IMR-90 (cell line): ENCODE measurements at regions not wholly inside any gene's neighbourhood (a gene's known extent, or its start where the extent isn't known, plus 50 kb on each side); places are given as distances from the start of the nearest gene placed in this dataset.

Experiments used
- ATAC-seq: fragments of 200-7000 bp; cut with Tn5 transposase; 2 replicates; pipeline ENCODE4 v1.9.1; 2020; ENCODE audit warnings: low read depth, mild to moderate bottlenecking, moderate library complexity
- BruUV-seq: library from RNA; stranded (reverse); fragments of 400-500 nt; replicated peaks from 2 replicates; lab custom pipeline; 2021; lab: Mats Ljungman, UMichigan
- CTCF ChIA-PET: fragments of 300-600 bp; formaldehyde crosslinking; extraction: SDS; loops from one replicate; lab custom pipeline; 2021; ENCODE audit warnings: antibody characterized with exemption; lab: Yijun Ruan, JAX
- POLR2A ChIA-PET: fragments of 300-600 bp; sonication (Branson Sonifier 250); formaldehyde crosslinking; loops from one replicate; lab custom pipeline; 2022; ENCODE audit warnings: antibody characterized with exemption; ENCODE audit not compliant: unreplicated experiment; lab: Charles Lee
- DNase-seq: peaks from one replicate; pipeline ENCODE4 v3.0.0; 2013
- H2AFZ ChIP-seq: replicated peaks from 2 replicates; pipeline ENCODE3; 2013; ENCODE audit warnings: low read length, mild to moderate bottlenecking; ENCODE audit not compliant: poor library complexity
- H2AK5ac ChIP-seq: 2 replicates; pipeline ENCODE4 v1.6.1; 2013; ENCODE audit warnings: low read depth, low read length, inconsistent platforms
- H2AK9ac ChIP-seq: replicated peaks from 2 replicates; pipeline ENCODE3; 2013; ENCODE audit warnings: mild to moderate bottlenecking, low read depth, low read length, moderate library complexity; ENCODE audit not compliant: poor library complexity
- H2BK120ac ChIP-seq: 2 replicates; pipeline ENCODE4 v1.6.1; 2013; ENCODE audit warnings: low read depth, low read length, inconsistent platforms
- H2BK15ac ChIP-seq: 3 replicates; pipeline ENCODE4 v1.6.1; 2013; ENCODE audit warnings: low read depth, low read length, inconsistent platforms
- H2BK20ac ChIP-seq: 2 replicates; pipeline ENCODE4 v1.6.1; 2013; ENCODE audit warnings: low read depth, mild to moderate bottlenecking, inconsistent platforms, low read length, moderate library complexity
- H2BK5ac ChIP-seq: 2 replicates; pipeline ENCODE4 v1.6.1; 2013; ENCODE audit warnings: mild to moderate bottlenecking, low read depth, low read length, inconsistent platforms; ENCODE audit not compliant: poor library complexity, severe bottlenecking
- H3K14ac ChIP-seq: replicated peaks from 2 replicates; pipeline ENCODE4 v1.6.1; 2013; ENCODE audit warnings: low read depth, low read length, inconsistent platforms
- H3K18ac ChIP-seq: 2 replicates; pipeline ENCODE4 v1.6.1; 2013; ENCODE audit warnings: low read depth, low read length, control low read depth
- H3K23ac ChIP-seq: 2 replicates; pipeline ENCODE4 v1.6.1; 2013; ENCODE audit warnings: low read depth, low read length, inconsistent platforms
- H3K27ac ChIP-seq: 2 replicates; pipeline ENCODE4 v1.5.1; 2013; ENCODE audit warnings: mild to moderate bottlenecking, control low read depth, low read length; ENCODE audit not compliant: insufficient read depth
- H3K27me3 ChIP-seq: 2 replicates; pipeline ENCODE4 v1.6.1; 2013; ENCODE audit warnings: low read length; ENCODE audit not compliant: control insufficient read depth, insufficient read depth
- H3K36me3 ChIP-seq: 2 replicates; pipeline ENCODE4 v1.6.1; 2013; ENCODE audit warnings: low read length, mixed read lengths; ENCODE audit not compliant: control insufficient read depth, insufficient read depth
- H3K4ac ChIP-seq: 2 replicates; pipeline ENCODE4 v1.6.1; 2013; ENCODE audit warnings: low read depth, low read length, inconsistent platforms
- H3K4me1 ChIP-seq: 2 replicates; pipeline ENCODE4 v1.6.1; 2013; ENCODE audit warnings: low read length, mixed read lengths; ENCODE audit not compliant: control insufficient read depth, insufficient read depth
- H3K4me2 ChIP-seq: 2 replicates; pipeline ENCODE4 v1.6.1; 2013; ENCODE audit warnings: low read depth, mild to moderate bottlenecking, control low read depth, low read length, moderate library complexity
- H3K4me3 ChIP-seq: 2 replicates; pipeline ENCODE4 v1.5.1; 2013; ENCODE audit warnings: low read depth, mild to moderate bottlenecking, control low read depth, low read length, moderate library complexity; ENCODE audit not compliant: insufficient read depth
- H3K56ac ChIP-seq: 2 replicates; pipeline ENCODE4 v1.6.1; 2013; ENCODE audit warnings: low read length, inconsistent platforms; ENCODE audit not compliant: insufficient read depth; ENCODE audit errors: extremely low read depth
- H3K79me1 ChIP-seq, 2 experiments: 2 replicates each; pipeline ENCODE4 v1.6.1; 2013; ENCODE audit warnings: low read length in 2 of 2, inconsistent platforms in 1 of 2, low read depth in 1 of 2
- H3K9ac ChIP-seq: 2 replicates; pipeline ENCODE4 v1.6.1; 2013; ENCODE audit warnings: low read depth, low read length, control low read depth
- H3K9me1 ChIP-seq: 2 replicates; pipeline ENCODE4 v1.6.1; 2013; ENCODE audit warnings: low read length, inconsistent platforms; ENCODE audit not compliant: insufficient read depth
- H3K9me3 ChIP-seq: 2 replicates; pipeline ENCODE4 v1.6.1; 2013; ENCODE audit warnings: low read length; ENCODE audit not compliant: control insufficient read depth, insufficient read depth
- H4K20me1 ChIP-seq: 2 replicates; pipeline ENCODE4 v1.6.1; 2013; ENCODE audit warnings: low read length, inconsistent platforms; ENCODE audit not compliant: insufficient read depth
- H4K5ac ChIP-seq: 2 replicates; pipeline ENCODE4 v1.6.1; 2013; ENCODE audit warnings: mild to moderate bottlenecking, low read depth, low read length, control low read depth
- H4K8ac ChIP-seq, 2 experiments: 2 replicates each; pipeline ENCODE4 v1.6.1; 2013; ENCODE audit warnings: low read depth in 2 of 2, low read length in 2 of 2, control low read depth in 1 of 2, inconsistent platforms in 1 of 2
- H4K91ac ChIP-seq: 2 replicates; pipeline ENCODE4 v1.6.1; 2013; ENCODE audit warnings: low read depth, low read length, inconsistent platforms; ENCODE audit not compliant: insufficient read depth
- BHLHE40 ChIP-seq: fragments of 150-350 bp; IDR thresholded peaks from 2 replicates; pipeline ENCODE4 v1.6.1; 2016; ENCODE audit warnings: mild to moderate bottlenecking, low read depth, low read length
- CHD1 ChIP-seq: IDR thresholded peaks from 2 replicates; pipeline ENCODE4 v1.6.1; 2012; ENCODE audit warnings: low read depth, low read length, improper control_type of control experiment
- FOS ChIP-seq: fragments of 150-350 bp; IDR thresholded peaks from 2 replicates; pipeline ENCODE4 v1.6.1; 2016; ENCODE audit warnings: low read depth, low read length
- MAFK ChIP-seq: IDR thresholded peaks from 2 replicates; pipeline ENCODE4 v1.6.1; 2012; ENCODE audit warnings: low read depth, low read length, improper control_type of control experiment
- MAZ ChIP-seq: IDR thresholded peaks from 2 replicates; pipeline ENCODE4 v1.6.1; 2012; ENCODE audit warnings: low read depth, mild to moderate bottlenecking, low read length, improper control_type of control experiment, moderate library complexity, borderline replicate concordance
- MXI1 ChIP-seq: IDR thresholded peaks from 2 replicates; pipeline ENCODE4 v1.6.1; 2012; ENCODE audit warnings: low read depth, mild to moderate bottlenecking, low read length, moderate library complexity, borderline replicate concordance
- NFE2L2 ChIP-seq: fragments of 150-350 bp; IDR thresholded peaks from 2 replicates; pipeline ENCODE4 v1.6.1; 2016; ENCODE audit warnings: low read depth, mild to moderate bottlenecking, low read length
- POLR2A ChIP-seq: IDR thresholded peaks from 2 replicates; pipeline ENCODE4 v1.6.1; 2012; ENCODE audit warnings: mild to moderate bottlenecking, low read depth, low read length
- RAD21 ChIP-seq: IDR thresholded peaks from 2 replicates; pipeline ENCODE4 v1.6.1; 2012; ENCODE audit warnings: low read length, improper control_type of control experiment
- RCOR1 ChIP-seq: IDR thresholded peaks from 2 replicates; pipeline ENCODE4 v1.6.1; 2012; ENCODE audit warnings: mild to moderate bottlenecking, low read length, improper control_type of control experiment; ENCODE audit not compliant: insufficient replicate concordance
- RFX5 ChIP-seq: IDR thresholded peaks from 2 replicates; pipeline ENCODE4 v1.8.0; 2012; ENCODE audit warnings: low read depth, mild to moderate bottlenecking, low read length, moderate library complexity
- SMC3 ChIP-seq: fragments of 150-350 bp; IDR thresholded peaks from 2 replicates; pipeline ENCODE4 v1.6.1; 2016; ENCODE audit warnings: low read depth, mild to moderate bottlenecking, antibody characterized with exemption, low read length, moderate library complexity
- WGBS, 2 experiments: methylation state at CpG; one replicate each; pipeline versions ENCODE4 v1.1.5 to v1.1.7; 2013; ENCODE audit warnings: missing lambda C conversion rate in 2 of 2; ENCODE audit not compliant: insufficient read length in 1 of 2; ENCODE audit errors: extremely low coverage in 2 of 2; 5-methylcytosine and 5-hydroxymethylcytosine counted together
- dilution Hi-C: fragments of 300-500 bp; cut with HindIII; formaldehyde crosslinking; loops from one replicate; pipeline ENCODE4 v1.14.3; 2018; ENCODE audit warnings: low sequenced_read_pairs; ENCODE audit not compliant: unreplicated experiment
- in situ Hi-C: fragments of 300-500 bp; cut with MboI; formaldehyde crosslinking; loops from 3 replicates; pipeline ENCODE4 v1.14.3; 2019; ENCODE audit warnings: low sequenced_read_pairs, inconsistent platforms, mixed read lengths
- intact Hi-C: fragments of 100-400 bp; cut with micrococcal nuclease; formaldehyde crosslinking; loops from 2 replicates; pipeline ENCODE4 v1.10.0; 2022
- TF ChIP-seq, protein P1 (sequence below): fragments of 150-350 bp; IDR thresholded peaks from 2 replicates; pipeline ENCODE4 v1.6.1; 2017; ENCODE audit warnings: mild to moderate bottlenecking, antibody characterized with exemption, low read length, low read depth
- TF ChIP-seq, protein P2 (sequence below): conservative IDR thresholded peaks from 2 replicates; pipeline ENCODE4 v1.5.1; 2012; ENCODE audit warnings: mild to moderate bottlenecking, low read depth, low read length, improper control_type of control experiment
- TF ChIP-seq, protein P3 (sequence below): fragments of 150-350 bp; IDR thresholded peaks from 2 replicates; pipeline ENCODE4 v1.6.1; 2016; ENCODE audit warnings: low read depth, mild to moderate bottlenecking, low read length, moderate library complexity, borderline replicate concordance

DNA sequence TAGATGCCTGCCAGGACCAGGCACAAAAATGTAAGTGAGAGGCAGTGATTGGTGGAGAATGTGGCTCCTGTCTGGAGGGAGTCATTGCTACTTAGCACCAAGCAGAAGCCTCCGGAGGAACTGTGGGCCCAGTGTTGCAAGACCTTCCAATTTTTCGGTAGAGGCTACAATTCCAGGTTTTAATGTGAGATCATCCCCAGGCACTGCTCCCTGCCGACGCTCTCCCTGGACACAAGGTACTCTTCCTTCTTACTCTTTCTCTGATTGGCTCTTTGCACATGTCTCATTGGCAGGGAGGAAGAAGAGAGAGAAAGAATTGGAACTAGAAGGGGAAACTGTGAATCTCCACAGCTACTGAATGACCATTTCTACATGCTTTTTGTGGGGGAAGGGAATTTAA, 53.7 kb upstream of the EP300 start:
- TF ChIP-seq POLR2A (no peak), NFE2L2 (no peak), FOS (no peak), CHD1 (no peak), MXI1 (no peak), BHLHE40 (no peak), RAD21 (no peak), SMC3 (no peak), MAFK (no peak), MAZ (no peak), RFX5 (no peak), RCOR1 (no peak)
- TF ChIP-seq, protein P1, sequence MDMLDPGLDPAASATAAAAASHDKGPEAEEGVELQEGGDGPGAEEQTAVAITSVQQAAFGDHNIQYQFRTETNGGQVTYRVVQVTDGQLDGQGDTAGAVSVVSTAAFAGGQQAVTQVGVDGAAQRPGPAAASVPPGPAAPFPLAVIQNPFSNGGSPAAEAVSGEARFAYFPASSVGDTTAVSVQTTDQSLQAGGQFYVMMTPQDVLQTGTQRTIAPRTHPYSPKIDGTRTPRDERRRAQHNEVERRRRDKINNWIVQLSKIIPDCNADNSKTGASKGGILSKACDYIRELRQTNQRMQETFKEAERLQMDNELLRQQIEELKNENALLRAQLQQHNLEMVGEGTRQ, result no peak
- TF ChIP-seq, protein P2, sequence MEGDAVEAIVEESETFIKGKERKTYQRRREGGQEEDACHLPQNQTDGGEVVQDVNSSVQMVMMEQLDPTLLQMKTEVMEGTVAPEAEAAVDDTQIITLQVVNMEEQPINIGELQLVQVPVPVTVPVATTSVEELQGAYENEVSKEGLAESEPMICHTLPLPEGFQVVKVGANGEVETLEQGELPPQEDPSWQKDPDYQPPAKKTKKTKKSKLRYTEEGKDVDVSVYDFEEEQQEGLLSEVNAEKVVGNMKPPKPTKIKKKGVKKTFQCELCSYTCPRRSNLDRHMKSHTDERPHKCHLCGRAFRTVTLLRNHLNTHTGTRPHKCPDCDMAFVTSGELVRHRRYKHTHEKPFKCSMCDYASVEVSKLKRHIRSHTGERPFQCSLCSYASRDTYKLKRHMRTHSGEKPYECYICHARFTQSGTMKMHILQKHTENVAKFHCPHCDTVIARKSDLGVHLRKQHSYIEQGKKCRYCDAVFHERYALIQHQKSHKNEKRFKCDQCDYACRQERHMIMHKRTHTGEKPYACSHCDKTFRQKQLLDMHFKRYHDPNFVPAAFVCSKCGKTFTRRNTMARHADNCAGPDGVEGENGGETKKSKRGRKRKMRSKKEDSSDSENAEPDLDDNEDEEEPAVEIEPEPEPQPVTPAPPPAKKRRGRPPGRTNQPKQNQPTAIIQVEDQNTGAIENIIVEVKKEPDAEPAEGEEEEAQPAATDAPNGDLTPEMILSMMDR, result no peak
- TF ChIP-seq, protein P3, sequence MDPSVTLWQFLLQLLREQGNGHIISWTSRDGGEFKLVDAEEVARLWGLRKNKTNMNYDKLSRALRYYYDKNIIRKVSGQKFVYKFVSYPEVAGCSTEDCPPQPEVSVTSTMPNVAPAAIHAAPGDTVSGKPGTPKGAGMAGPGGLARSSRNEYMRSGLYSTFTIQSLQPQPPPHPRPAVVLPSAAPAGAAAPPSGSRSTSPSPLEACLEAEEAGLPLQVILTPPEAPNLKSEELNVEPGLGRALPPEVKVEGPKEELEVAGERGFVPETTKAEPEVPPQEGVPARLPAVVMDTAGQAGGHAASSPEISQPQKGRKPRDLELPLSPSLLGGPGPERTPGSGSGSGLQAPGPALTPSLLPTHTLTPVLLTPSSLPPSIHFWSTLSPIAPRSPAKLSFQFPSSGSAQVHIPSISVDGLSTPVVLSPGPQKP, result no peak
- intact Hi-C loops, result no loop called here

More for the DNA sequence above, 53.7 kb upstream of the EP300 start:
- Histone ChIP-seq H3K56ac (no peak overlapping the region), H3K4me2 (no peak overlapping the region), H3K4ac (no peak overlapping the region), H4K20me1 (no peaks in the 10 kb centered on the region), H3K36me3 (no peaks in the 10 kb centered on the region), H3K23ac (no peak overlapping the region), H3K9me1 (no peaks in the 10 kb centered on the region), H2BK5ac (no peak overlapping the region), H2BK20ac (no peak overlapping the region), H2BK15ac (no peak overlapping the region), H3K18ac (no peak overlapping the region), H4K91ac (no peak overlapping the region), H2BK120ac (no peak overlapping the region), H4K8ac (no peak overlapping the region), H3K4me3 (no peak overlapping the region), H3K14ac (no peak overlapping the region), H3K27me3 (peaks cover 10% of the 10 kb centered on the region), H3K27ac (no peak overlapping the region), H3K79me1 (no peaks in the 10 kb centered on the region), H3K9me3 (no peaks in the 10 kb centered on the region), H2AK5ac (no peak overlapping the region), H3K4me1 (no peaks in the 10 kb centered on the region), H3K9ac (no peak overlapping the region), H2AK9ac (no peak overlapping the region), H2AFZ (no peak overlapping the region), H4K5ac (no peak overlapping the region)
- no TSS peak for BruUV-seq
- DNase-seq (no peak), ATAC-seq (no peak)
- in situ Hi-C loops (no loop called here), dilution Hi-C loops (no loop called here)
- POLR2A ChIA-PET, result interaction anchor here (0.5 to 0.6 kb wide), 2 partner anchors 90 to 244 kb away, joined by 3 to 6 read pairs; no protein-coding TSS in a partner anchor
- CTCF ChIA-PET, result no interaction called here
- 80% methylated on average over 1 of the region's 4 CpGs; no CpG with 5 or more reads in 1 of the 2 experiments for WGBS, 2 experiments
